Hippocampal formation (tissue), 2 donors: ENCODE measurements at regions not wholly inside any gene's neighbourhood (a gene's known extent, or its start where the extent isn't known, plus 50 kb on each side); places are given as distances from the start of the nearest gene placed in this dataset.

Source experiments
- DNase-seq, 2 donors: peaks; one replicate each; lab custom pipeline; 2025; lab: John Stamatoyannopoulos, UW

DNA sequence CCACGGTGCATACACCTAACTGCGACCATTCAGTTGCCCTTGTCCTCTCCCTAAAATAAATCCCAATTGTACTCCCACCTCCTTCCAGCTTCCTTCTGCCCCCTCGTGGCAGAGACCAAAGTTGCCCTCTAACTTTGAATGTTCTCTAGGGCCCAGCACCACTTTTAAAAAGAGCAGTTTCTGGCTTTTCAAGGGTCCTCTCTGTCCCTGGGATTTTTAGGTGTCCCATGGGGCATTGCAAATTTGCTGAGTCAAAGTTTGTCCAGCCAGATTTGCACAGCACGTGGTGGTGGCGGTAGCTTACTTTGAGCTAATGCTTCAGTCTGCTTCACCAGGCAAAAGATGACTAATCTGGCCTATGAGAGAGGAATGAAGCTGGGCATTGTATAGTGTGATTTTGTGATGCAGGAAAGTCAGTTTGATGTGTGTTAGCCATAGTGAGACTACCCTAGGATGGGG is 100.2 kb downstream of the PERP start:
- DNase-seq, result no peak

DNA sequence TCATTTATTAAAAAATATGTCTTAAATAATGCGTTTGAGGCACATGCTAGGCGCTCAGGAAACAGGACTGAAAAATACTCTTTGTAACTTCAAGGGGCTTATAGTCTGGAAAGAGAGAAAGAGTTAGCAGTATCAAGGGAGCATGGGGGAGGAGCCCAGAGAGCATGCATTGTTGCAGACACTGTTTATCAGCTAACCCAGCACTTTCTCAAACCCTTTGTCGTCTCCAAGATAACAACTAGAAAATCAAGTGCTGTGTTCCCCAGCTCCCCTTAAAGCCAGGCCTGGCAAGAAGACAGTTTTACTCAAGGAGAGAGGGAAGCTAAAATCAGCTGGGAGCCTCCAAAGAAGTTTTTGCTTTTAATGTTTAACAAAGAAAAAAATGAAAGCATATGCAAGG is 98.4 kb downstream of the PERP start:
- no peak for DNase-seq

DNA sequence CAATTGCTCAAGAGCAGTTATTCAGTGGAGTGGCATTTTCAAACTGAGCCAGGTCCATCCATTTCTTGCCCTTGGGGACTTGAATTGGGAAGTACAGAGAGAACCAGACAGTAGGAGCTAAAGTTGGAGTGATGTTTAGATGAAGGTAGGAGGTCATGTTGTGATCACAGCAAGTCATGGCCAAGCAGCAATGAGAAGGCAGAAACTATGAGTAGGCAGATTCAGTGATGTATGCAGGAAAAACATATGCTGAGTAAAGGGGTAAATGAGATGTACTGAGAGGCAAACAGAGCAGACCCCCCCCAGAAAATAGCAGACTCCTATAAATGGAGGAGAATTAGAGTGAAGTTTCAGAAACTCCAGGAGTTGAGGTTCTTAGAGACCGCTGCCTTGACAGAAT is 95.8 kb downstream of the PERP start:
- no peak for DNase-seq

GRCh38 chr6:138012682-138013081 is 94.5 kb downstream of the PERP start:
- DNase-seq, result no peak

DNA sequence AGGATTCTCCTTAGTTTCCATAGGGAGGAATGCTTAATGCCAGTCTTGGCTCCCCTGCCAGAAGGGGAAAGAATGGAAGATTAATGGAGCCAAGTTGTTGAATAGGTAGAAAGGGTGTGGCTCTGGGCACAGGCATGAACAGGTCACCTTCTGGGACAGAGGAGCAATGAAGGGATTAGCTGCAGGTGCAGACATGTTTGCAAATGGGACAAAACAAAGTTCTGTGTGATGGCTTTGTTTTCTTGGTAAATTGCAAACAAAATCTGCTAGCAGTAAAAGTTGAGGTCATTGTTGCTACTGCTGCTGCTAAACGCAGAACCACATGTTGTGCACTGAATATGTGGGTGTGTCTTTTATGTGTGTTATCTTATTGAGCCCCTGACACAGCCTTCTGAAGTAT is 93.3 kb downstream of the PERP start:
- no peak for DNase-seq

- DNase-seq, result no peak
These were observed 90.0 kb downstream of the PERP start for GRCh38 chr6:138017166-138017757.

DNA sequence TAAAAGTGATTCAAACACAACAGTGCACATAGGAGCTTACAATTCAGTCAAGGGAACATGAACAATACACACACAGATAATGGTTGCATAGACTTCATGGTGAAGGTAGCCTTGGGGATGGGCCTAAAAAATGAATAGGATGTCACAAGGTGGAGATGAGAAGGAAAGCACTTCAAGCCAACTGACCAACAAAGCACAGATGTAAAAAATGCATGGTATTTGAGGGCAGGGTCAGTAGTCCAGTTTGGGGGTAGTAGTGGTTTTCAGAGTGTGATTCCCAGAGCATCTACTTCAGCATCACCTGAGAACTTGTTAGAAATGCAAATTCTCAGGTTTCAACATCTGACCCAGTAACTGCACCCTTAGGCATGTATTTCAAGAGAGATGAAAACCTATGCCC is 88.9 kb downstream of the PERP start:
- no peak for DNase-seq

DNA sequence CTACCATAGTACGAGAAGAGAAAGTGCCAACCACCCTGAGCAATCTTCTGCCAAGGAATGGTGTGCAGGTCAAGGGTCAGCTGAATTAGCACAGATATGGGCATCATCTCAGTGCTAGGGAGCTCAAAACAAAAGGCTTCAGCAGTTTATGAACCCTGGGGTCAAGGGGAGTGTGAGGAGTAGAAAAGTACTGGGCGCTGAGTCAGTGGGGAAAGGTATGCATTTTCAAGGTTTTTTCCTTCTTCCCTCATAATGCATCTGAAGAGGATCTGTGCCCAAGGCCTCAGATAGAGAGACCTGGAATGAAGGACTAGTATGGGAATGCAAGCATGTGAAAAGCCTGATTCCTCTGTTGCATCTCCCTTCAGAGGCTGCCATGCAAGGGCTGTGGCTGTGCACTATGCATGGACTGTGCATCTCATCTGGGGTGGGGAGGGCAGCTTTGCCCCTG is 81.7 kb downstream of the PERP start:
- no peak for DNase-seq

DNA sequence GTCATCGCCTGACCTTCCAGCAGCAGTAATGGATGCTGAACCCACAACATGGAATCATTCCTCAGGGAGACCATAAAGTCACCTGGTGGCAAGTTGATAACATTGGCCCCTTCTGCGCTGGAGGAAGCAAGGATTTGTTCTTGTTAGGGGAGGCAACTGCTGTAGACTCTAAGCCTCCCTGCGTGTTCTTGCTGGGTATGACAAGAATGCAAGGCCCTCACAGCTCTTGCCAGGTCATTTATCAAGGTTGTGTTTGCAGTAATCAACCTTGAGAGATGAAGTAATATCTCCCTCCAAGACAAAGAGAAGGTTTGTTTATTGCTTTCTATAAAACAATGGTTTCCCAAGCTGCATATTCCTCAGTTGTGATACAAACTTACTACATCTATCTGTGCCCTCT is 80.9 kb downstream of the PERP start:
- DNase-seq, result no peak

DNA sequence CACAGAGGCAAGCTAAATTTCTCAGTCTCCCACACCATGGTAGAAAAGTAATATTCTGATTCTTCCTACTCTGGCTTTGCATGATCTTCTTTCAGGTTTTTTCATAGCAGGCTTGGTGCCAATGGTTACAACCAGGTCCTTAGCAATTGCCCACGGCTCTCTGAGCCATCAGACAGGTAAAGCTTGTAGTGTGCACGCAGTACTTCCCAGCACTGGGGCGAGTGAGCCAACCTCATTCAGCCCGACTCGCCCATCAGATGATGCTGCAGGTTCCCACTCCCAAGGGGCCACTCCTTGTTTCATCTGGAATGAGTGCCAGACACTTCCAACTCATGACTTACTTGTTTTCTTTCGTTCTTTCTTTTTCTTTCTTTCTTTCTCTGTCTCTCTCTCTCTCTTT is 78.3 kb downstream of the PERP start:
- DNase-seq, result no peak

GRCh38 chr6:138030872-138031271 is 76.3 kb downstream of the PERP start:
- no peak for DNase-seq

DNA sequence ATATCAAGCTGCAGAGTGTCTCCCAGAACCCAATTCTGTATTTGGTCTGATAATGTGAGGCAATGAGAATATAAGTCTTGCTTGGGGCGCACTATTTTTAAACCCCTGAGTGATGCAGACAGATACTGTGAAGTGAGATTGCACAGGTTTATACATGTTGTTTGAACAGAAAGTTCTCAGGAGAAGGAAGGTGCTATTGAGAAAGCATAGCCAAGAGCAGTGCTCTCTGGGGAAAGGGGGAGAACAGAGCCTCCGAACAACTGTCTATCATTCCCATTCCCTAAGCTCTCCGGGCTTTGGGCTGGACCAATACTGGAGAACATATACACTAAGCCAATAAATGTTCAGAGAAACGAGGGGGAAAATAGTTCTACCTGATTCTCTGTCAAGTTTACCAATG is 75.8 kb downstream of the PERP start:
- DNase-seq, result no peak

DNA sequence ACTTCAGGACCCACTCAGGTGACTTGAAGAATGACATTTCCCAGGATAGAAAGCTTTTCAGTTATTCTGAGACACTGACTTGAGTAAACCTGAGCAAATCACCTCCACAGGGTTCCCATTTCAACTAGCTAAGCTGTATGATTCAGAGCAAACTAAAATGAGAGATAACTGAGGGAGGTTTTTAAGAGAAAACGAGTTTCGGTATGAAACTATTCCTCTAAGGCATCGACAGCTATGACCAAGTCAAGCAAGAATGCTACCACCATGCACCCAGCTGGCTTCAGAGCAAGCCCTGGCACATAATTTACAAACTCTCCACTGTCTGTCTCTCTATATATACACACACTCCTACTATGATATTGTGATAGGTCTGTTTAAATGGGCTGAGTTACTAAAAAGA is 75.4 kb downstream of the PERP start:
- DNase-seq, result no peak

DNA sequence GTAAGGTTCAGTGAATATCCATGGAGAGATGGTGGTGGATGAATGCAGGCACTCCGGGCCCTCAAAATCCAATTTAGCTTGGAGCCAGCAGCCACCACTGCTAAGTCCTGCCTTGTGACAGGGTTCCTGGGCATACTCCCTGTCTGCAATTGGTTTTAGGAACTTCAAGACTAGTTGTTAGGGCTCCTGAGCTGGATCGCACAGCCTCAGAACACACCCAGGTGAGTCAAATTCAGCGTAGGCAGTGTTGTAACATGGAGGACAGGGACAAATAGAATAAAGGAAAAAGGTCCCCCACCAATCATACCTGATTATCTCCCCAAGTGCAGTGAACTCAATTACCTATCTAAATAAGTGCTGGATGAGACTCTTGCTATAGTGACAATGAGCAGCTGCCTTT is 74.6 kb downstream of the PERP start:
- DNase-seq, result no peak

- no peak for DNase-seq
These were observed 73.0 kb downstream of the PERP start for GRCh38 chr6:138034229-138034628.

- DNase-seq, result no peak
These were observed 72.1 kb downstream of the PERP start for GRCh38 chr6:138035070-138035469.

DNA sequence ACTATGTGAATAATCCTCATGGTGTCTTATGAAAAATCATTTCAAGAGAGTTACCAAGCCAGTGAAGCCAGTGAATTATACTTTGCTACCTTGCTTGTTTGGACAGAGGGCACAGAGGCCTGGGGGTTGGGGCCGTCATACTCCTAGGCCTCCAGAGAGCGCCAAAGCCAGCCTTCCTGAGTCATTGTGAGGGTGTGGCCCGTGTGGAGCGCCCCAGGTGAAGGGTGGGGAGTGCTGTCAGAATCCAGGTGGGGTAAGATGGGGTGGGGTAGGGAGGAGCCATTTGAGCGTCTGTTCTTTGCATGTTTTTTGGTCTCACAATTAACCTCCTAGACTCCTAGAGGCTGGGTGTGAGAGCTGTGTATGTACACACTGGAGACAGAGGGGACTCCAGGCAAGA is 71.1 kb downstream of the PERP start:
- DNase-seq, result no peak

GRCh38 chr6:138037009-138037504 is 70.2 kb downstream of the PERP start:
- DNase-seq, result no peak

DNA sequence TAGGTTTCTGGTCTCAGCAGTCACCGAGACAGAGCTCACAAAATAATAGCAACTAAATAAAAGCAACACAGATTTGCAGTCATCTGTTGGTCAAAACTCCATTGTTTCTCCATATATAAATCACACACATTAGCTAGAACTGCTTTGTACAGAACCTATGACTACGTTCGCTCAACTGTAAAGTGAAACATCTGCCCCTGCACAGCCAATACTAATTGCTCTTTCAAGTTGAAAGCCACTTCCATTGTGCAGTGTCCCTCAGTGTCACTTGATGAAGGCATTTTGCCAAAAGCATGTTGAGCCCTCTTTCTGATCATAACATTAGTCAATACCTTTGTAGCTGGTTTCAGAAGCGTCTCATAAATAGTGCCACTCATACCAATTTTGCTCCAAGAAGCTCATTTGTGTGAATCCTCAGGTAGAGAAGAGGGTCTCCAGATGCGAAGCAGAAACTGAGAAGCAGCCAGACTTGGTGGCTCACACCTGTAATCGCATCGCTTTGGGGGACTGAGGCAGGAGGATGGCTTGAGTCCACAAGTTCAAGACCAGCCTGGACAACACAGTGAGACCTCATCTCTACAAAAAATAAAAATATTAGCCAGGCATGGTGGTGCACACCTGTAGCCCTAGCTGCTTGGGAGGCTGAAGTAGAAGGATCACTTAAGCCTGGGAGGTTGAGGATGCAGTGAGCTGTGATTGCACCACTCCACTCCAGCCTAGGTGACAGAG is 68.9 kb downstream of the PERP start:
- no peak for DNase-seq
